ENCODE measurements at regions not wholly inside any gene's neighbourhood (a gene's known extent, or its start where the extent isn't known, plus 50 kb on each side); places are given as distances from the start of the nearest gene placed in this dataset.
A peak's percentile ranks its signal among the peaks of the same experiment; 100 is the strongest.

DNA sequence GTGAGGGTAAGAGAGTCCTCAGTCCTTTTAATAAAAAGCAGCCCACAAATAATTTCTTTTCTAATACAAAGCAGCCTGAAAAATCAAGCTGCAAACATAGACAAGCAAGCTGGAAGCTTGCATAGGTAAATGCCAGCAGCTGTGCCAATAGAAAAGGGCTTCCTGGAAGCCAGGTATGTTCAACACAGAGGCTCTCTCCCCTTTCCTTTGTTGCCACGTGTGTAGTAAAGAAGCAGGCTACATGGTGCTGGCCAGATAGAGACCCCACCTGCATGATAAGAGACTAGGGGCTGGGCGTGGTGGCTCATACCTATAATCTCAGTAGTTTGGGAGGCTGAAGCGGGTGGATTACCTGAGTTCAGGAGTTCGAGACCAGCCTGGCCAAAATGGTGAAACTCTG, 50.1 kb upstream of the ERRFI1 start:
- DNase-seq = no peak
- TF ChIP-seq POLR2AphosphoS5 (IDR thresholded peaks at IDR 0.05) (no peak), POLR2A (IDR thresholded peaks at IDR 0.05) (no peak)
- TF ChIP-seq, protein P1, sequence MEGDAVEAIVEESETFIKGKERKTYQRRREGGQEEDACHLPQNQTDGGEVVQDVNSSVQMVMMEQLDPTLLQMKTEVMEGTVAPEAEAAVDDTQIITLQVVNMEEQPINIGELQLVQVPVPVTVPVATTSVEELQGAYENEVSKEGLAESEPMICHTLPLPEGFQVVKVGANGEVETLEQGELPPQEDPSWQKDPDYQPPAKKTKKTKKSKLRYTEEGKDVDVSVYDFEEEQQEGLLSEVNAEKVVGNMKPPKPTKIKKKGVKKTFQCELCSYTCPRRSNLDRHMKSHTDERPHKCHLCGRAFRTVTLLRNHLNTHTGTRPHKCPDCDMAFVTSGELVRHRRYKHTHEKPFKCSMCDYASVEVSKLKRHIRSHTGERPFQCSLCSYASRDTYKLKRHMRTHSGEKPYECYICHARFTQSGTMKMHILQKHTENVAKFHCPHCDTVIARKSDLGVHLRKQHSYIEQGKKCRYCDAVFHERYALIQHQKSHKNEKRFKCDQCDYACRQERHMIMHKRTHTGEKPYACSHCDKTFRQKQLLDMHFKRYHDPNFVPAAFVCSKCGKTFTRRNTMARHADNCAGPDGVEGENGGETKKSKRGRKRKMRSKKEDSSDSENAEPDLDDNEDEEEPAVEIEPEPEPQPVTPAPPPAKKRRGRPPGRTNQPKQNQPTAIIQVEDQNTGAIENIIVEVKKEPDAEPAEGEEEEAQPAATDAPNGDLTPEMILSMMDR (IDR thresholded peaks at IDR 0.05 in 8 of 11, conservative IDR thresholded peaks at IDR 0.05 in 3 of 11) = no peak
- Histone ChIP-seq H3K27me3 (replicated peaks in 1 of 7) (peaks cover 0 to 6% (median 0%) of the 10 kb centered on the region in 7 donors), H3K36me3 (no peaks in the 10 kb centered on the region), H3K27ac (peak overlapping the region in 1 of 8 donors; percentile 35), H3K4me1 (peaks cover 0 to 19% (median 6%) of the 10 kb centered on the region in 6 donors), H3K9me3 (no peaks in the 10 kb centered on the region), H3K4me3 (no peak overlapping the region)
- 75 to 91% (median 82%) methylated on average over 4 of the region's 4 CpGs for WGBS, 5 donors
- intact Hi-C loops (cut with DNase I; ENCODE audit: low total_unique reads) = no loop called here

Small RNAs in the stretch of these regions (small RNA-seq; reads per million reads assigned to genes)
- 0 reads per million in 4 donors for gene RNU1-7P

Data from spleen (tissue), 11 donors.